C4-2B (cell line): ENCODE measurements at regions not wholly inside any gene's neighbourhood (a gene's known extent, or its start where the extent isn't known, plus 50 kb on each side); places are given as distances from the start of the nearest gene placed in this dataset.

Experiments
- CTCF ChIP-seq: fragments of 450-650 bp; conservative IDR thresholded peaks from 2 replicates; pipeline ENCODE4 v1.5.1; 2017; ENCODE audit warnings: mild to moderate bottlenecking
- ZFX ChIP-seq: fragments of 450-650 bp; IDR thresholded peaks from 2 replicates; pipeline ENCODE4 v1.6.1; 2017

- TF ChIP-seq CTCF (no peak), ZFX (no peak)
These were observed 102.1 kb upstream of the MDFIC start for GRCh38 chr7:114819616-114820362.
